ENCODE measurements at regions not wholly inside any gene's neighbourhood (a gene's known extent, or its start where the extent isn't known, plus 50 kb on each side); places are given as distances from the start of the nearest gene placed in this dataset.

DNA sequence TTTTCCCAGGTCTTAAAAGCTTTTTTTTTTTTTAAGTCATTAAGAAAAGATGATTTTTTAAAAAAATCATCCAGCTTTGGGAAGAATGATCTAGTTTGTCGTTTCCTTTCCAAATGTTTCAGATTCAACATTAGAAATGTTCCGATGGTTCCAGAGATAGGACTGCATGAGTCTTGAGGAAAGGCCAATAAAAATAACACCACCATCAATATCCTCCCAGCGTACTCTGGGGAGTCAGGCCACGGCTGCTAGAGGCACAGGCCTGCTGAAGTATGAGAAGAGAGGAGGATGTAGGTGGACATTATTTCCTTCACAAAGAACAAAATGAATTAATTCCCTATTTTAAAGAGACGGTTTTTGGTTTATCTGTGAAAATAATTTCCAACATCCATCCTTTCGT is 60.0 kb upstream of the SHISA2 start:
- TF ChIP-seq, protein P1, sequence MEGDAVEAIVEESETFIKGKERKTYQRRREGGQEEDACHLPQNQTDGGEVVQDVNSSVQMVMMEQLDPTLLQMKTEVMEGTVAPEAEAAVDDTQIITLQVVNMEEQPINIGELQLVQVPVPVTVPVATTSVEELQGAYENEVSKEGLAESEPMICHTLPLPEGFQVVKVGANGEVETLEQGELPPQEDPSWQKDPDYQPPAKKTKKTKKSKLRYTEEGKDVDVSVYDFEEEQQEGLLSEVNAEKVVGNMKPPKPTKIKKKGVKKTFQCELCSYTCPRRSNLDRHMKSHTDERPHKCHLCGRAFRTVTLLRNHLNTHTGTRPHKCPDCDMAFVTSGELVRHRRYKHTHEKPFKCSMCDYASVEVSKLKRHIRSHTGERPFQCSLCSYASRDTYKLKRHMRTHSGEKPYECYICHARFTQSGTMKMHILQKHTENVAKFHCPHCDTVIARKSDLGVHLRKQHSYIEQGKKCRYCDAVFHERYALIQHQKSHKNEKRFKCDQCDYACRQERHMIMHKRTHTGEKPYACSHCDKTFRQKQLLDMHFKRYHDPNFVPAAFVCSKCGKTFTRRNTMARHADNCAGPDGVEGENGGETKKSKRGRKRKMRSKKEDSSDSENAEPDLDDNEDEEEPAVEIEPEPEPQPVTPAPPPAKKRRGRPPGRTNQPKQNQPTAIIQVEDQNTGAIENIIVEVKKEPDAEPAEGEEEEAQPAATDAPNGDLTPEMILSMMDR (IDR thresholded peaks at IDR 0.05; ENCODE audit: insufficient read depth, low read depth, low read length): no peak
- no peak for DNase-seq (ENCODE audit: low read depth)
- no peak overlapping the region for H3K4me3 ChIP-seq (ENCODE audit: low read depth, low read length)
